OCI-LY1 (cell line): ENCODE measurements at regions not wholly inside any gene's neighbourhood (a gene's known extent, or its start where the extent isn't known, plus 50 kb on each side); places are given as distances from the start of the nearest gene placed in this dataset.

Experiments
- EZH2 ChIP-seq: fragments of 200-600 bp; sonication (generic), shearing (Covaris generic); IDR thresholded peaks from 2 replicates; pipeline ENCODE4 v1.8.0; 2017; ENCODE audit warnings: borderline replicate concordance, mixed run types, mild to moderate bottlenecking, antibody characterized with exemption, low read length, moderate library complexity, mixed read lengths
- TF ChIP-seq, protein P1 (sequence below): fragments of 200-600 bp; sonication (generic), shearing (Covaris generic); IDR thresholded peaks from 2 replicates; pipeline ENCODE4 v1.5.1; 2017; ENCODE audit warnings: mild to moderate bottlenecking, antibody characterized with exemption, low read length, moderate library complexity, mixed read lengths

DNA sequence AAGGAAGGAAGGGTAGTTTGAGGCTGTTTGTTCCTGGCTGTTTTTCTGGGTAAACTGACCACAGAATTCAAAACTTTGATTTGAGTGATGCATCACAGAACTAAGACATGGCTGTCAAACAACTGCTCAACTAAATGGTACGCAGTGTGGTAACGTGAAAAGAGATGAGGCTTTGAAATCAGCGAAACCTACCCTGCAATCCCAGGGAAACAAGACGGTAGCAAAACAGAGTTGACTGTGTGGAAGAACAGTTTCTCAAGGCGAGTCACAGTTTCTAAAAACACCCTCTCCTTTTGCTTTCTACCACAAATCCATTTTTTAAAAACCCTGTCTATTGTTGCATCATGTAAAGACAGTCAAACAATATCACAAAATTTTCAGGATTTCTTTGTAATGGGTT lies 156.0 kb upstream of the MAF start:
- TF ChIP-seq, protein P1, sequence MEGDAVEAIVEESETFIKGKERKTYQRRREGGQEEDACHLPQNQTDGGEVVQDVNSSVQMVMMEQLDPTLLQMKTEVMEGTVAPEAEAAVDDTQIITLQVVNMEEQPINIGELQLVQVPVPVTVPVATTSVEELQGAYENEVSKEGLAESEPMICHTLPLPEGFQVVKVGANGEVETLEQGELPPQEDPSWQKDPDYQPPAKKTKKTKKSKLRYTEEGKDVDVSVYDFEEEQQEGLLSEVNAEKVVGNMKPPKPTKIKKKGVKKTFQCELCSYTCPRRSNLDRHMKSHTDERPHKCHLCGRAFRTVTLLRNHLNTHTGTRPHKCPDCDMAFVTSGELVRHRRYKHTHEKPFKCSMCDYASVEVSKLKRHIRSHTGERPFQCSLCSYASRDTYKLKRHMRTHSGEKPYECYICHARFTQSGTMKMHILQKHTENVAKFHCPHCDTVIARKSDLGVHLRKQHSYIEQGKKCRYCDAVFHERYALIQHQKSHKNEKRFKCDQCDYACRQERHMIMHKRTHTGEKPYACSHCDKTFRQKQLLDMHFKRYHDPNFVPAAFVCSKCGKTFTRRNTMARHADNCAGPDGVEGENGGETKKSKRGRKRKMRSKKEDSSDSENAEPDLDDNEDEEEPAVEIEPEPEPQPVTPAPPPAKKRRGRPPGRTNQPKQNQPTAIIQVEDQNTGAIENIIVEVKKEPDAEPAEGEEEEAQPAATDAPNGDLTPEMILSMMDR: no peak
- no peak for TF ChIP-seq EZH2
